22Rv1 (cell line): ENCODE measurements at regions not wholly inside any gene's neighbourhood (a gene's known extent, or its start where the extent isn't known, plus 50 kb on each side); places are given as distances from the start of the nearest gene placed in this dataset.

ENCODE experiments used
- ZFX ChIP-seq: fragments of 450-650 bp; IDR thresholded peaks from 2 replicates; pipeline ENCODE4 v1.6.1; 2017; ENCODE audit warnings: antibody characterized with exemption, borderline replicate concordance
- TF ChIP-seq, protein P1 (sequence below): fragments of 450-650 bp; IDR thresholded peaks from 2 replicates; pipeline ENCODE4 v1.5.1; 2017; ENCODE audit warnings: mild to moderate bottlenecking

DNA sequence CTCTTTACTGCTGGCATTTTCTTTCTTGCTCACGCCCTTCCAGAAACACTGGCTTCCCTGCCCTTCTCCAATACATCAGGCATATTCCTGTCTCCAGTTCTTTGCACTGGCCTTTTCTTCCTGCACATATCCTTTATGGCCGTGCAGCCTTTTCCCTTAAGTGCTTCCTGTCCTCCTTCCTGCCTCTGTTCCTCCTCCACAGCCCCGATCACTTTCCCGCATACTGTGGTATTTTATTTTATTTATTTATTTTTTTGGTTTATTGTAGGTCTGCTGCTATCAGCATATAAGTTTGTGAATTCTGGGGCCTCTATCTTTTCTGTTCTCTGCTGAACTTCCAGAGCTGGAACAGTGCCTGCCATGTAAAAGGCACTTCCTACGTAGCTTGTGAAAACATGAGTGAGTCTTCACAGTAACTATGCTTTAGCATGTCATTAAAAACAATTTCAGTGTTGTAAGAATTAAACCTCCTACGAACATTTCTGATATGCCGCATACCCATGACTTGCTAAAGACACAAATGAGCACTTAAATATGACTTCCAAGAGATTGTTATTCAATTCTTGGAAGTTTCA lies 289.1 kb downstream of the TRIB2 start:
- TF ChIP-seq, protein P1, sequence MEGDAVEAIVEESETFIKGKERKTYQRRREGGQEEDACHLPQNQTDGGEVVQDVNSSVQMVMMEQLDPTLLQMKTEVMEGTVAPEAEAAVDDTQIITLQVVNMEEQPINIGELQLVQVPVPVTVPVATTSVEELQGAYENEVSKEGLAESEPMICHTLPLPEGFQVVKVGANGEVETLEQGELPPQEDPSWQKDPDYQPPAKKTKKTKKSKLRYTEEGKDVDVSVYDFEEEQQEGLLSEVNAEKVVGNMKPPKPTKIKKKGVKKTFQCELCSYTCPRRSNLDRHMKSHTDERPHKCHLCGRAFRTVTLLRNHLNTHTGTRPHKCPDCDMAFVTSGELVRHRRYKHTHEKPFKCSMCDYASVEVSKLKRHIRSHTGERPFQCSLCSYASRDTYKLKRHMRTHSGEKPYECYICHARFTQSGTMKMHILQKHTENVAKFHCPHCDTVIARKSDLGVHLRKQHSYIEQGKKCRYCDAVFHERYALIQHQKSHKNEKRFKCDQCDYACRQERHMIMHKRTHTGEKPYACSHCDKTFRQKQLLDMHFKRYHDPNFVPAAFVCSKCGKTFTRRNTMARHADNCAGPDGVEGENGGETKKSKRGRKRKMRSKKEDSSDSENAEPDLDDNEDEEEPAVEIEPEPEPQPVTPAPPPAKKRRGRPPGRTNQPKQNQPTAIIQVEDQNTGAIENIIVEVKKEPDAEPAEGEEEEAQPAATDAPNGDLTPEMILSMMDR = no peak
- no peak for TF ChIP-seq ZFX
